ENCODE measurements at regions not wholly inside any gene's neighbourhood (a gene's known extent, or its start where the extent isn't known, plus 50 kb on each side); places are given as distances from the start of the nearest gene placed in this dataset.

GRCh38 chr10:21042536-21042935 is 145.4 kb upstream of the NEBL start:
- TF ChIP-seq ZNF274 (IDR thresholded peaks at IDR 0.05; ENCODE audit: low read depth, low read length) (no peak), YY1 (IDR thresholded peaks at IDR 0.05; ENCODE audit: insufficient read depth, insufficient read length) (no peak)

Measured in NT2/D1 (cell line).